Heart left ventricle (tissue), 16 donors: ENCODE measurements at regions not wholly inside any gene's neighbourhood (a gene's known extent, or its start where the extent isn't known, plus 50 kb on each side); places are given as distances from the start of the nearest gene placed in this dataset.

Experiments used
- ATAC-seq, 4 donors: fragments of 200-7000 bp; cut with Tn5 transposase; one replicate each; pipeline ENCODE4 v1.9.1; 2020 to 2022; ENCODE audit warnings: moderate library complexity in 4 of 4, mild to moderate bottlenecking in 3 of 4, moderate number of reproducible peaks in 1 of 4
- DNase-seq, 5 donors: peaks; one replicate each; pipeline ENCODE4 v3.0.0-alpha.2; 2020
- H3K27ac ChIP-seq, 12 donors: fragments of 200-600 bp; sonication (generic) in 4 of 12; one replicate each; pipeline versions ENCODE4 v1.5.0 to v1.8.0; 2016 to 2022; ENCODE audit warnings: mild to moderate bottlenecking in 2 of 12
- H3K27me3 ChIP-seq, 9 donors: fragments of 200-600 bp; sonication (generic) in 2 of 9; one replicate each; pipeline versions ENCODE4 v1.5.1 to v1.8.0; 2016 to 2022; ENCODE audit warnings: mild to moderate bottlenecking in 3 of 9
- H3K36me3 ChIP-seq, 9 donors: fragments of 200-600 bp; sonication (generic) in 2 of 9; one replicate each; pipeline versions ENCODE4 v1.5.0 to v1.8.0; 2018 to 2022; ENCODE audit warnings: mild to moderate bottlenecking in 2 of 9
- H3K4me1 ChIP-seq, 12 donors: fragments of 200-600 bp; sonication (generic) in 4 of 12; one replicate each; pipeline versions ENCODE4 v1.5.0 to v1.8.0; 2016 to 2022; ENCODE audit warnings: mild to moderate bottlenecking in 3 of 12
- H3K4me3 ChIP-seq, 12 donors: fragments of 200-600 bp; sonication (generic) in 4 of 12; one replicate each; pipeline versions ENCODE4 v1.5.0 to v1.8.0; 2017 to 2022; ENCODE audit warnings: mild to moderate bottlenecking in 9 of 12, moderate library complexity in 4 of 12
- H3K9me3 ChIP-seq, 12 donors: fragments of 200-600 bp; sonication (generic) in 4 of 12; one replicate each; pipeline versions ENCODE4 v1.5.0 to v1.8.0; 2016 to 2022; ENCODE audit warnings: mild to moderate bottlenecking in 1 of 12
- CTCF ChIP-seq, 12 donors: fragments of 200-600 bp; sonication (generic) in 4 of 12; IDR thresholded peaks; one replicate each; pipeline versions ENCODE4 v1.5.0 to v1.8.0; 2018 to 2022; ENCODE audit warnings: antibody characterized with exemption in 12 of 12, mild to moderate bottlenecking in 5 of 12
- POLR2A ChIP-seq, 2 donors: fragments of 450-650 bp; IDR thresholded peaks; one replicate each; pipeline ENCODE4 v1.6.1; 2017; ENCODE audit warnings: antibody characterized with exemption in 2 of 2, mild to moderate bottlenecking in 2 of 2, moderate library complexity in 2 of 2
- WGBS, 4 donors: extraction: QIAGEN DNeasy Blood & Tissue Kit in 2 of 4; methylation state at CpG; one replicate each; pipeline versions ENCODE4 v1.1.5 to v1.1.7; 2013 to 2018; 5-methylcytosine and 5-hydroxymethylcytosine counted together
- intact Hi-C, 10 donors: fragments of 100-400 bp; cut with DNase I; formaldehyde crosslinking; loops; one replicate each; pipeline versions ENCODE4 v1.11.1 to v1.14.2; 2022
- donor health status: ischemic (EF 13 %, LVEDD 7.1; RV severe dilation, severe dysfunction).
- donor health status: healthy with polysubstance abuse.
- donor health status: DM: no; HTN: yes; CAD: no.
- donor health status: DM: no; HTN: no; CAD: no.
- donor health status: ischemic (EF 25% LVEDD 6.9; RV normal size, moderate dysfunction).
- donor health status: ischemic (EF 25% LVEDD 5.7; RV mildly dilated, moderate dysfunction).
- donor health status: healthy.
- donor health status: DM: yes; HTN: yes; CAD: no.
- donor health status: ischemic (EF 35%, LVEDD 5.7; RV mildly dilated, moderate dysfunction).
- donor health status: nonischemic (EF 11% LVEDD 7.7; RV severe dilation, severe dysfunction).
- donor health status: DM: yes; HTN: yes; CAD: no.
- donor health status: PGD.
- donor health status: ischemic (EF 29% LVEDD 5.4; RV normal size, mild dysfunction).
- donor health status: nonischemic (EF 23%, LVEDD 6.1; RV moderate dilation, normal function).

- Histone ChIP-seq H3K36me3 (no peaks in the 10 kb centered on the region), H3K9me3 (peaks cover 0 to 16% (median 0%) of the 10 kb centered on the region in 12 donors), H3K4me3 (no peak overlapping the region), H3K4me1 (peaks cover 0 to 13% (median 5%) of the 10 kb centered on the region in 12 donors), H3K27me3 (no peaks in the 10 kb centered on the region), H3K27ac (no peak overlapping the region)
- intact Hi-C loops: loop anchor here in 1 of 10 donors (10.0 kb wide), 2 partner anchors 78 to 178 kb away; no protein-coding TSS in a partner anchor
- DNase-seq (no peak), ATAC-seq (no peak)
- TF ChIP-seq POLR2A (IDR thresholded peaks at IDR 0.05): no peak
- no peak for TF ChIP-seq CTCF (IDR thresholded peaks at IDR 0.05)
- WGBS, 4 donors: 93 to 100% (median 96%) methylated on average over 3 of the region's 3 CpGs
These were observed 149.9 kb upstream of the RBBP8 start for GRCh38 chr18:22783245-22783644.

- Histone ChIP-seq H3K4me3 (no peak overlapping the region), H3K27me3 (no peaks in the 10 kb centered on the region), H3K36me3 (no peaks in the 10 kb centered on the region), H3K27ac (no peak overlapping the region), H3K4me1 (peaks cover 0 to 9% (median 3%) of the 10 kb centered on the region in 12 donors), H3K9me3 (peaks cover 0 to 16% (median 0%) of the 10 kb centered on the region in 12 donors)
- intact Hi-C loops: loop anchor here in 1 of 10 donors (10.0 kb wide), 2 partner anchors 79 to 179 kb away; no protein-coding TSS in a partner anchor
- 69 to 92% (median 81%) methylated on average over 3 to 4 of the region's 4 CpGs for WGBS, 4 donors
- ATAC-seq (no peak), DNase-seq (no peak)
- no peak for TF ChIP-seq POLR2A (IDR thresholded peaks at IDR 0.05)
- TF ChIP-seq CTCF (IDR thresholded peaks at IDR 0.05): no peak
These were observed 149.5 kb upstream of the RBBP8 start for GRCh38 chr18:22783662-22784076.

- H3K27me3 ChIP-seq: no peaks in the 10 kb centered on the region
- DNase-seq (no peak), ATAC-seq (no peak)
- no peak overlapping the region for H3K4me3 ChIP-seq
- intact Hi-C loops: loop anchor here in 1 of 10 donors (10.0 kb wide), 2 partner anchors 84 to 184 kb away; no protein-coding TSS in a partner anchor
- TF ChIP-seq POLR2A (IDR thresholded peaks at IDR 0.05) (no peak), CTCF (IDR thresholded peaks at IDR 0.05) (no peak)
- no peak overlapping the region for H3K27ac ChIP-seq
- 84 to 91% (median 88%) methylated on average over 2 of the region's 2 CpGs for WGBS, 4 donors
- no peaks in the 10 kb centered on the region for H3K9me3 ChIP-seq
- H3K36me3 ChIP-seq: no peaks in the 10 kb centered on the region
- no peaks in the 10 kb centered on the region for H3K4me1 ChIP-seq
These were observed 144.1 kb upstream of the RBBP8 start for GRCh38 chr18:22789052-22789451.

- Histone ChIP-seq H3K9me3 (no peaks in the 10 kb centered on the region), H3K4me3 (no peak overlapping the region), H3K27me3 (no peaks in the 10 kb centered on the region), H3K27ac (no peak overlapping the region), H3K4me1 (no peaks in the 10 kb centered on the region), H3K36me3 (no peaks in the 10 kb centered on the region)
- WGBS, 4 donors: 75 to 89% (median 81%) methylated on average over 5 of the region's 5 CpGs
- DNase-seq: no peak
- no peak for TF ChIP-seq POLR2A (IDR thresholded peaks at IDR 0.05)
- TF ChIP-seq CTCF (IDR thresholded peaks at IDR 0.05): no peak
- intact Hi-C loops: loop anchor here in 1 of 10 donors (10.0 kb wide), 2 partner anchors 85 to 185 kb away; no protein-coding TSS in a partner anchor
- ATAC-seq: no peak
These were observed 143.5 kb upstream of the RBBP8 start for GRCh38 chr18:22789600-22789999.
